ENCODE measurements at regions not wholly inside any gene's neighbourhood (a gene's known extent, or its start where the extent isn't known, plus 50 kb on each side); places are given as distances from the start of the nearest gene placed in this dataset.

GRCh38 chr10:44316187-44316921 is 68.5 kb downstream of the CXCL12 start:
- peak in 1 of 2 donors; percentile 33 for DNase-seq
- Histone ChIP-seq H3K27me3 (ENCODE audit: control insufficient read depth, insufficient read depth, low read length) (no peaks in the 10 kb centered on the region), H3K36me3 (ENCODE audit: control insufficient read depth, insufficient read depth, low read length) (no peaks in the 10 kb centered on the region), H3K4me3 (ENCODE audit: low read length) (no peak overlapping the region), H3K4me1 (ENCODE audit: control insufficient read depth, insufficient read depth, low read length) (peaks cover 3% of the 10 kb centered on the region), H3K27ac (ENCODE audit: low read length) (no peak overlapping the region), H3K9me3 (ENCODE audit: control insufficient read depth, insufficient read depth, low read length) (no peaks in the 10 kb centered on the region)
- intact Hi-C loops (cut with micrococcal nuclease) = no loop called here
- H3K4me3 Mint-ChIP-seq = no peak overlapping the region
- ATAC-seq = peak; percentile 80 to 93 (median 92)
- peaks cover 18 to 21% of the 10 kb centered on the region in 2 donors for H3K27me3 Mint-ChIP-seq (ENCODE audit: low read depth in 2 of 2)
- H3K9me3 Mint-ChIP-seq = peaks cover 0 to 3% of the 10 kb centered on the region in 2 donors
- WGBS (ENCODE audit: insufficient coverage) = 80% methylated on average over 8 of the region's 8 CpGs
- no peaks in the 10 kb centered on the region for H3K36me3 Mint-ChIP-seq
- no peak overlapping the region for H3K27ac Mint-ChIP-seq
- H3K4me1 Mint-ChIP-seq = peaks cover 6 to 9% of the 10 kb centered on the region in 2 donors
- no peak for TF ChIP-seq CTCF (IDR thresholded peaks at IDR 0.05)

- peaks cover 16 to 23% of the 10 kb centered on the region in 2 donors for H3K27me3 Mint-ChIP-seq (ENCODE audit: low read depth in 2 of 2)
- WGBS (ENCODE audit: insufficient coverage) = 88% methylated on average over 6 of the region's 6 CpGs
- H3K27ac Mint-ChIP-seq = no peak overlapping the region
- H3K9me3 Mint-ChIP-seq = peaks cover 0 to 3% of the 10 kb centered on the region in 2 donors
- Histone ChIP-seq H3K4me3 (ENCODE audit: low read length) (no peak overlapping the region), H3K9me3 (ENCODE audit: control insufficient read depth, insufficient read depth, low read length) (no peaks in the 10 kb centered on the region), H3K27me3 (ENCODE audit: control insufficient read depth, insufficient read depth, low read length) (no peaks in the 10 kb centered on the region), H3K36me3 (ENCODE audit: control insufficient read depth, insufficient read depth, low read length) (no peaks in the 10 kb centered on the region), H3K4me1 (ENCODE audit: control insufficient read depth, insufficient read depth, low read length) (peaks cover 15% of the 10 kb centered on the region), H3K27ac (ENCODE audit: low read length) (no peak overlapping the region)
- H3K4me1 Mint-ChIP-seq = peaks cover 16 to 22% of the 10 kb centered on the region in 2 donors
- no peak for TF ChIP-seq CTCF (IDR thresholded peaks at IDR 0.05)
- intact Hi-C loops (cut with micrococcal nuclease) = loop anchor here (5.0 kb wide), 2 partner anchors 623 to 643 kb away; no protein-coding TSS in a partner anchor
- H3K36me3 Mint-ChIP-seq = no peaks in the 10 kb centered on the region
- DNase-seq (no peak), ATAC-seq (no peak)
- no peak overlapping the region for H3K4me3 Mint-ChIP-seq
These were observed 70.0 kb downstream of the CXCL12 start for GRCh38 chr10:44314802-44315460.

GRCh38 chr10:44313761-44314165 is 71.1 kb downstream of the CXCL12 start:
- DNase-seq = no peak
- Histone ChIP-seq H3K36me3 (ENCODE audit: control insufficient read depth, insufficient read depth, low read length) (no peaks in the 10 kb centered on the region), H3K27me3 (ENCODE audit: control insufficient read depth, insufficient read depth, low read length) (no peaks in the 10 kb centered on the region), H3K4me1 (ENCODE audit: control insufficient read depth, insufficient read depth, low read length) (peaks cover 27% of the 10 kb centered on the region), H3K27ac (ENCODE audit: low read length) (no peak overlapping the region), H3K4me3 (ENCODE audit: low read length) (no peak overlapping the region), H3K9me3 (ENCODE audit: control insufficient read depth, insufficient read depth, low read length) (no peaks in the 10 kb centered on the region)
- H3K4me1 Mint-ChIP-seq = peaks cover 16 to 25% of the 10 kb centered on the region in 2 donors
- H3K27ac Mint-ChIP-seq = no peak overlapping the region
- WGBS (ENCODE audit: insufficient coverage) = 100% methylated on average over 1 of the region's 1 CpG
- H3K27me3 Mint-ChIP-seq (ENCODE audit: low read depth in 2 of 2) = peaks cover 16 to 21% of the 10 kb centered on the region in 2 donors
- ATAC-seq = no peak
- no peak overlapping the region for H3K4me3 Mint-ChIP-seq
- no peak for TF ChIP-seq CTCF (IDR thresholded peaks at IDR 0.05)
- intact Hi-C loops (cut with micrococcal nuclease) = loop anchor here (5.0 kb wide), 2 partner anchors 621 to 641 kb away; no protein-coding TSS in a partner anchor
- H3K36me3 Mint-ChIP-seq = no peaks in the 10 kb centered on the region
- peaks cover 0 to 3% of the 10 kb centered on the region in 2 donors for H3K9me3 Mint-ChIP-seq
